ENCODE measurements at regions not wholly inside any gene's neighbourhood (a gene's known extent, or its start where the extent isn't known, plus 50 kb on each side); places are given as distances from the start of the nearest gene placed in this dataset.

- ChIA-PET POLR2A (ENCODE audit: low non-redundant PET) (no interaction called here), CTCF (no interaction called here)
- no peak for DNase-seq (ENCODE audit: low spot score)
- H3K27ac ChIP-seq: no peak overlapping the region
- TF ChIP-seq CTCF (conservative IDR thresholded peaks at IDR 0.05; ENCODE audit: low read depth): no peak
These were observed 166.1 kb downstream of the CBLN2 start for GRCh38 chr18:72378016-72378415.

GRCh38 chr18:72376256-72376655 lies 167.9 kb downstream of the CBLN2 start:
- TF ChIP-seq CTCF (conservative IDR thresholded peaks at IDR 0.05; ENCODE audit: low read depth): no peak
- CTCF ChIA-PET: no interaction called here
- POLR2A ChIA-PET (ENCODE audit: low non-redundant PET): no interaction called here
- DNase-seq (ENCODE audit: low spot score): no peak
- no peak overlapping the region for H3K27ac ChIP-seq

- ChIA-PET CTCF (no interaction called here), POLR2A (ENCODE audit: low non-redundant PET) (no interaction called here)
- no peak overlapping the region for H3K27ac ChIP-seq
- TF ChIP-seq CTCF (conservative IDR thresholded peaks at IDR 0.05; ENCODE audit: low read depth): no peak
- no peak for DNase-seq (ENCODE audit: low spot score)
These were observed 168.5 kb downstream of the CBLN2 start for GRCh38 chr18:72375618-72376017.

- POLR2A ChIA-PET (ENCODE audit: low non-redundant PET): no interaction called here
These were observed 172.1 kb downstream of the CBLN2 start for GRCh38 chr18:72372076-72372475.

GRCh38 chr18:72368308-72368707 lies 175.8 kb downstream of the CBLN2 start:
- TF ChIP-seq CTCF (conservative IDR thresholded peaks at IDR 0.05; ENCODE audit: low read depth): no peak
- ChIA-PET POLR2A (ENCODE audit: low non-redundant PET) (no interaction called here), CTCF (no interaction called here)
- H3K27ac ChIP-seq: no peak overlapping the region
- DNase-seq (ENCODE audit: low spot score): no peak

More at GRCh38 chr18:72372076-72372475, 172.1 kb downstream of the CBLN2 start:
- no peak overlapping the region for H3K27ac ChIP-seq
- CTCF ChIA-PET: no interaction called here
- no peak for DNase-seq (ENCODE audit: low spot score)
- no peak for TF ChIP-seq CTCF (conservative IDR thresholded peaks at IDR 0.05; ENCODE audit: low read depth)

GRCh38 chr18:72360634-72361033 lies 183.5 kb downstream of the CBLN2 start:
- CTCF ChIA-PET: no interaction called here
- H3K27ac ChIP-seq: no peak overlapping the region
- TF ChIP-seq CTCF (conservative IDR thresholded peaks at IDR 0.05; ENCODE audit: low read depth): no peak

GRCh38 chr18:72342933-72343332 lies 201.2 kb downstream of the CBLN2 start:
- CTCF ChIA-PET: no interaction called here
- H3K27ac ChIP-seq: no peak overlapping the region
- no peak for DNase-seq (ENCODE audit: low spot score)
- POLR2A ChIA-PET (ENCODE audit: low non-redundant PET): no interaction called here
- TF ChIP-seq CTCF (conservative IDR thresholded peaks at IDR 0.05; ENCODE audit: low read depth): no peak

More at GRCh38 chr18:72360634-72361033, 183.5 kb downstream of the CBLN2 start:
- no peak for DNase-seq (ENCODE audit: low spot score)
- POLR2A ChIA-PET (ENCODE audit: low non-redundant PET): no interaction called here
